GM12873 (cell line): ENCODE measurements at regions not wholly inside any gene's neighbourhood (a gene's known extent, or its start where the extent isn't known, plus 50 kb on each side); places are given as distances from the start of the nearest gene placed in this dataset.

Experiments
- TF ChIP-seq, protein P1 (sequence below): IDR thresholded peaks from 2 replicates; pipeline ENCODE4 v1.5.1; 2012; ENCODE audit warnings: low read depth, mild to moderate bottlenecking, moderate library complexity, low read length, control low read depth; ENCODE audit not compliant: insufficient read depth; ENCODE audit errors: missing control alignments

DNA sequence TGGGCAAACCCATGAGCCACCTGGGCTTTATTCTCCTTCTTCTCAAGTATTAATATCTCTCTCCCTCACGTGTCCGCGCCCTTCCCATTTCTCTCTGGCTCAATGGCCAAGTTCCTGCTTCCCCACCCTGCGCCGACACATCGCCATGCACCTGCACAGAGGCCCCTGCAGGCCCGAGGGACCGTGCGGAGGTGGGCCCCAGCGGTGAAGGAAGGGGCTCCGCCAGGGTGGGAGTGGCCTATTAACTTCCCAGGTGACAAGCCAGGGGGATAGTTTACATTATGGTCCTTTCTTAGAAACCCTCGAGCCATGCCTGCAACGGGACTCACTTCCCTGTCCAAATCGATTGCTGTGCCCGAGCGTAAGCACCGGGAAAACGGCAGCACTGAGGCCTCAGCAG lies 110.0 kb upstream of the ADARB2 start:
- TF ChIP-seq, protein P1, sequence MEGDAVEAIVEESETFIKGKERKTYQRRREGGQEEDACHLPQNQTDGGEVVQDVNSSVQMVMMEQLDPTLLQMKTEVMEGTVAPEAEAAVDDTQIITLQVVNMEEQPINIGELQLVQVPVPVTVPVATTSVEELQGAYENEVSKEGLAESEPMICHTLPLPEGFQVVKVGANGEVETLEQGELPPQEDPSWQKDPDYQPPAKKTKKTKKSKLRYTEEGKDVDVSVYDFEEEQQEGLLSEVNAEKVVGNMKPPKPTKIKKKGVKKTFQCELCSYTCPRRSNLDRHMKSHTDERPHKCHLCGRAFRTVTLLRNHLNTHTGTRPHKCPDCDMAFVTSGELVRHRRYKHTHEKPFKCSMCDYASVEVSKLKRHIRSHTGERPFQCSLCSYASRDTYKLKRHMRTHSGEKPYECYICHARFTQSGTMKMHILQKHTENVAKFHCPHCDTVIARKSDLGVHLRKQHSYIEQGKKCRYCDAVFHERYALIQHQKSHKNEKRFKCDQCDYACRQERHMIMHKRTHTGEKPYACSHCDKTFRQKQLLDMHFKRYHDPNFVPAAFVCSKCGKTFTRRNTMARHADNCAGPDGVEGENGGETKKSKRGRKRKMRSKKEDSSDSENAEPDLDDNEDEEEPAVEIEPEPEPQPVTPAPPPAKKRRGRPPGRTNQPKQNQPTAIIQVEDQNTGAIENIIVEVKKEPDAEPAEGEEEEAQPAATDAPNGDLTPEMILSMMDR = no peak

- TF ChIP-seq, protein P1 = no peak
Observed at GRCh38 chr10:1846032-1846431, 108.7 kb upstream of the ADARB2 start.

GRCh38 chr10:1841759-1842158 lies 104.4 kb upstream of the ADARB2 start:
- TF ChIP-seq, protein P1 = no peak

GRCh38 chr10:1829712-1830111 lies 92.4 kb upstream of the ADARB2 start:
- TF ChIP-seq, protein P1 = no peak

DNA sequence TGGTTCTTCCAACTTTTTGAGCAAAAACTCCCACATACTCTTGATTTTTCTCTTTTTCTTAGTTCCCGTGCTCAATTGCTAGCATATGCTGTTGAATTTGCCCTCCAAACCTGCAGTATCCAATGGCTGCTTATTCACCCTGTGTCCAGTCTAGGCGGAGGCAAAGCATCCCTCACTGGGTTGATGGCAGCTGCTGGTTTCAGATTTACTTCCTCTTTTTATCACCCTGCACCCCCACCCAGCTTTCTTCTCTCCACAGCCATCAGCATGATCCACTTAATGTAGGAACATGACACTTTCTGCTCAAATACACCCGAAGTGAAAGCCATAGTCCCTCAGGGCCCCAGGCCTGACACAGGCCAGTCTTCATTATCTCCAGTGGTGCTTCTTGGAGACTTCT lies 87.6 kb upstream of the ADARB2 start:
- TF ChIP-seq, protein P1 = no peak

DNA sequence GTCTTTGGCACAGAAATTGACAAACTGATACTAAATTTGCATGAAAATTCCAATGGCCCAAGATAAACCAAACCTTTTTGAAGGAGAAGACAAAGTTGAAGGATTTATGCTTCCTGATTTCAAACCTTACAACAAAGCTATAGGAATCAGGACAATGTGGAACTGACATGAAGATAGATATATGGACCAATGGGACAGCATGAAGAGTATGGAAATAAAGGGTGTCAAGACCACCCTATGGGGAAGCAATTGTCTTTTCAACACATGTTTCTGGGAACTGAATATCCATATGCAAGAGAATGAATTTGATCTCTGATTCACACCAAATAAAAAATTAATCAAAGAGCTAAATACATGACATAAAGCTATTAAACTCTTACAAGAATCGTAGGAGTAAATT lies 77.2 kb upstream of the ADARB2 start:
- TF ChIP-seq, protein P1 = no peak

DNA sequence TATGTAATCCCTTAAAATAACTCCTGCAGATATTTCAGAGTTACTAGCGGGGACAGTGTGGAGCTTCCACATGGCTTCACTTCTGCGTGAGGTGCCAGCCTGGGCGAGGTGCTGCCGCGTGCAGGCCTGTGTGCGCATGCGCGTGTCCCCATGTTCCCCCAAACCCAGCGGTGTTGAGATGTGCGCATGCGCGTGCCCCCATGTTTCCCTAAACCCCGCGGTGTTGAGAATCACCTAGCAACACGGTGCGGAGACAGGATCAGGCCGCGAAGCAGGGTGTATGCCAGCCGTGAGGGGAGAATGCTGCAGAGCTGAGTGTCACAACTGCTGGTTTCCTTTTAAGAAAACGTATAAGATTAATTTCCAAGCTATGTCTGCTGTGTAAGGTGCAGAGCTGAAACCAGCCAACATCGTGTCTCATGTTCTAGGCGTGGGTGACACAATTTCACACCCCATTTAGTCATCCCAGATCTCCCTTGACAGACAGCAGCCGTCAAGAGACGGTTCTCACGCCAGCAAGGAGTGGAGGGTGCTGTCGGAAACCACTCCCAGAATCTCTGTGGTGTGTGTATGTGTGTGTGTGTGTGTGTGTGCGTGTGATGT lies 71.9 kb upstream of the ADARB2 start:
- TF ChIP-seq, protein P1 = no peak
